ENCODE measurements at regions not wholly inside any gene's neighbourhood (a gene's known extent, or its start where the extent isn't known, plus 50 kb on each side); places are given as distances from the start of the nearest gene placed in this dataset.

DNA sequence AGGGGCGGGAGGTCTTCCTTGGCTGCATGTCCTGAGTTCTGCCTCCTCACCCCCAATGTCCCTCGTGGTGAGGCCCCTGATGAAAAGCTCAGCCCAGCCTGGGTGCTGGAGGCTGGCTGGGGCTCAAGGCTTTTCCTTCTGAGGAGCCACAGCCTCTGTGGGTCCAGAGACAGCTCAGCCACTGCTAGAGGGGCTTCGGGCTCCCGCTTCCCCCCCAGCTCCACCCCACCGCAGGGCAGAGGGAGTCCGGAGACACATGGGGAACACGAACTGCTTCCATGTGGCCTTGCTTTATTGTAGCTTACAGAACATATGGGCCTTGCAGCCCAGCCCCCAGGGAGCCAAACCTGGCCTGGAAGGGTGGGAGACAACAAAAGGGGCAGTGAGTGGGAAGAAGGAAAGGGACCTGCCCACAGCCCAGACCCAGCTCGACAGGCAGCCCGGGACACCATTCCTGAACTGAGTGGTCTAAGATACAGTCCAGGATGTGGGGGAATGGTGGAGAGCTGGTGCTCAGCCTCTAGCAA lies 89.9 kb upstream of the NKX1-1 start:
- H3K36me3 Mint-ChIP-seq (ENCODE audit: low read depth): no peaks in the 10 kb centered on the region
- H3K27ac Mint-ChIP-seq (ENCODE audit: unreplicated experiment): no peak overlapping the region
- H3K4me3 Mint-ChIP-seq: no peak overlapping the region
- peaks cover 2% of the 10 kb centered on the region for H3K27me3 Mint-ChIP-seq (ENCODE audit: low read depth)
- no peaks in the 10 kb centered on the region for H3K4me1 Mint-ChIP-seq
- H3K9me3 Mint-ChIP-seq: no peaks in the 10 kb centered on the region
- no peak for TF ChIP-seq CTCF (conservative IDR thresholded peaks at IDR 0.05)
- no peak for DNase-seq (ENCODE audit: low read depth, low spot score)

DNA sequence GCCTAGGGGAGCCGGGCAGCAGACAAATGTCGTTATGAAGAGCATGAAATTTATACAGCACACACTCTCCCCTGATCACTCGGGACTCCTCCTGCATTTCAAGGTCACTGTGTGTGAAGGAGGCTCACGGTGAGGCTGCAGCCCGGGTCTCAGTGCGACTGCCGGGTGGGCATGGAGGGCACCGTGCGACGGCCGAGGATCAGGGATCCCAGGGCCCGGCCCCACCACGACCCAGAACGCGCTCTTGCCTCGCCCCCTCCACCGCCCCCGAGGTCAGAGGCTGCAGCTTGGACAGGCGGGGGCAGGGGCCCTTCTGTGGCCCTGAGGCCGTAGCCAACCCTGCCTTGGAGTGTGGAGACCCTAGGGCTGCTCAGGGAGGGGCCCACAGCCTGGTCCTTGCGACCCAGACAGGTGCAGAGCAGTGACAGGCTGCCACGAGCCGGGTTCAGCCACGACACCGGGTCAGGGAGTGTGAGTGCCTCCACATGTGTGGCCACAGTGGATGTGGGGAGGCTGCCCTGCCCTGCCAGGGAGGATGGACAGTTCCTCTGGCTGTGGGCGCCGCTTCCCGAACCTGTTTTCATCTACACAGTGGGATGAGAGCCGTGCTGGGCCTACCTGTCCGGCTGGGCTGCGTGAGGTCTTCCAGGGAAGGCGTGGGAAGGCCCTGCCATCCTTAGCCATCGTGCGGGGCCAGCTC lies 89.3 kb upstream of the NKX1-1 start:
- DNase-seq (ENCODE audit: low read depth, low spot score): no peak
- no peak for TF ChIP-seq CTCF (conservative IDR thresholded peaks at IDR 0.05)
- Mint-ChIP-seq H3K27me3 (ENCODE audit: low read depth) (peaks cover 2% of the 10 kb centered on the region), H3K9me3 (no peaks in the 10 kb centered on the region), H3K4me1 (no peaks in the 10 kb centered on the region), H3K27ac (ENCODE audit: unreplicated experiment) (no peak overlapping the region), H3K4me3 (no peak overlapping the region), H3K36me3 (ENCODE audit: low read depth) (no peaks in the 10 kb centered on the region)

GRCh38 chr4:1494416-1495315 lies 88.4 kb upstream of the NKX1-1 start:
- DNase-seq (ENCODE audit: low read depth, low spot score): no peak
- TF ChIP-seq CTCF (conservative IDR thresholded peaks at IDR 0.05): no peak
- Mint-ChIP-seq H3K27me3 (ENCODE audit: low read depth) (peaks cover 2% of the 10 kb centered on the region), H3K36me3 (ENCODE audit: low read depth) (no peaks in the 10 kb centered on the region), H3K27ac (ENCODE audit: unreplicated experiment) (no peak overlapping the region), H3K4me3 (no peak overlapping the region), H3K4me1 (no peaks in the 10 kb centered on the region), H3K9me3 (no peaks in the 10 kb centered on the region)

DNA sequence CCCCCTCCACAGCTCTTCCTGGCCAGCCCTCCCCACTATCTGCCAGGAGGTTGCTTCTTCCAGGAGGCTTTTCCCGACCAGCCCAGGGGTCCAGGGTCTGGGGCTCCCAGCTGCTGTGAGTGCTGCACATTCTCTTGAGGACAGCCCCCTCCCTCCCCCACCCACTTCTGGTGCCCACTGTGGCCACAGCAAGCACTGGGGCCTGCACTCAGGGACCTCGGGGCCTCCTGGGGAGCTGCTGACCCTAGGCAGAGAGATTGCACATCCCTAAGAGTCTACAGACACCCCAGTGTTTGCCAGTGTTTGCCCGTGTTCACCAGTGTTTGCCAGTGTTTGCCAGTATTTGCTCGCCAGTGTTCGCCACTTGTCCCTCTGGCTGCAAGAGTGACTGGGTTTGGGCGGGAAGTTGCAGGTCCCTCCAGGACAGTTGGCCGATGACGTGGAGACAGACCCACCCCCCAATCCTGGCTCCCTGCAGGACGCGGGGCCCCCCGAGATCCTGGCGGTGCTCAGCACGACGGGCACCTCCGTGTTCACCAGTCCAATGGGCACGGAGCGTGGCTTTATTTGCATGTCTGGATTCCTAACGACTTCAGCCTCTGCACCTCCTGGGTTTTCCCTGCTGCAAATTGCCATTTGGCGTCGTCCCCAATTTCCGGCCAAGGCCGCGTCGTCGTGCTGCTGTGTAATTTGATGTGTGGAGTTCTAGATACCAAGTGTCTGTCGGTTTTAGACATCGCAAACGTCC lies 87.5 kb upstream of the NKX1-1 start:
- Mint-ChIP-seq H3K4me3 (no peak overlapping the region), H3K36me3 (ENCODE audit: low read depth) (no peaks in the 10 kb centered on the region), H3K27me3 (ENCODE audit: low read depth) (peaks cover 2% of the 10 kb centered on the region), H3K4me1 (no peaks in the 10 kb centered on the region), H3K27ac (ENCODE audit: unreplicated experiment) (no peak overlapping the region), H3K9me3 (no peaks in the 10 kb centered on the region)
- no peak for DNase-seq (ENCODE audit: low read depth, low spot score)
- TF ChIP-seq CTCF (conservative IDR thresholded peaks at IDR 0.05): no peak

All from neural crest cell (in vitro differentiated cells).